ENCODE measurements at regions not wholly inside any gene's neighbourhood (a gene's known extent, or its start where the extent isn't known, plus 50 kb on each side); places are given as distances from the start of the nearest gene placed in this dataset.

GRCh38 chr14:100648474-100649172, 61.4 kb upstream of the BEGAIN start:
- Histone ChIP-seq H3K9me3 (ENCODE audit: low read length) (no peaks in the 10 kb centered on the region), H3K27me3 (ENCODE audit: insufficient read depth, low read length) (no peaks in the 10 kb centered on the region), H4K20me1 (ENCODE audit: insufficient read depth, low read length) (no peaks in the 10 kb centered on the region), H2AFZ (ENCODE audit: low read length) (no peak overlapping the region), H3K4me2 (ENCODE audit: low read length) (no peak overlapping the region), H3K36me3 (ENCODE audit: insufficient read depth, low read length) (no peaks in the 10 kb centered on the region), H3F3A (ENCODE audit: insufficient read depth, low read length) (no peaks in the 10 kb centered on the region), H3K4me3 (ENCODE audit: low read depth, low read length, poor library complexity, severe bottlenecking) (no peak overlapping the region), H3K79me2 (ENCODE audit: insufficient read depth, low read length) (no peaks in the 10 kb centered on the region), H3K9ac (ENCODE audit: low read length) (no peak overlapping the region), H3K27ac (ENCODE audit: low read depth, low read length, poor library complexity, severe bottlenecking) (no peak overlapping the region), H3K9me2 (ENCODE audit: low read depth, low read length) (no peaks in the 10 kb centered on the region), H3K4me1 (ENCODE audit: insufficient read depth, low read length, severe bottlenecking) (peaks cover 2% of the 10 kb centered on the region)
- TF ChIP-seq CTCF (IDR thresholded peaks at IDR 0.05; ENCODE audit: low read length) (no peak), EZH2 (IDR thresholded peaks at IDR 0.05; ENCODE audit: borderline replicate concordance, low read length) (no peak)

DNA sequence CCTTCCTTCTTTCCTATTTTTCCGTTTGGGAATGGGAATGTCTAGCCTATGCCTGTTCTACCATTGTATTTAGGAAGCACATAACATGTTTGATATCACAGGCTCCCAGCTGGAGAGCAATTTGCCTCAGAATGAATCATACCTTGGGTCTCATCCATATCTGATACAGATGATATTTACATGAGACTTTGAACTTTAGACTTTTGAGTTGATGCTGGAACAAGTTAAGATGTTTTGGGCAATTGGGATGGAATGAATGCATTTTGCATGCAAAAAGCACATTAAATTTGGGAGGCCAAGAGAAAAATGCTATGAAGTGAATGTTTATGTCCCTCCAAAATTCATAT, 61.9 kb upstream of the BEGAIN start:
- H3K4me1 ChIP-seq (ENCODE audit: insufficient read depth, low read length, severe bottlenecking) = peaks cover 7% of the 10 kb centered on the region
- no peaks in the 10 kb centered on the region for H3K9me3 ChIP-seq (ENCODE audit: low read length)
- no peaks in the 10 kb centered on the region for H3K79me2 ChIP-seq (ENCODE audit: insufficient read depth, low read length)
- TF ChIP-seq EZH2 (IDR thresholded peaks at IDR 0.05; ENCODE audit: borderline replicate concordance, low read length) = no peak
- TF ChIP-seq CTCF (IDR thresholded peaks at IDR 0.05; ENCODE audit: low read length) = no peak
- no peak overlapping the region for H3K27ac ChIP-seq (ENCODE audit: low read depth, low read length, poor library complexity, severe bottlenecking)
- H3F3A ChIP-seq (ENCODE audit: insufficient read depth, low read length) = no peaks in the 10 kb centered on the region
- H4K20me1 ChIP-seq (ENCODE audit: insufficient read depth, low read length) = no peaks in the 10 kb centered on the region
- H3K36me3 ChIP-seq (ENCODE audit: insufficient read depth, low read length) = no peaks in the 10 kb centered on the region
- no peaks in the 10 kb centered on the region for H3K9me2 ChIP-seq (ENCODE audit: low read depth, low read length)
- H3K4me3 ChIP-seq (ENCODE audit: low read depth, low read length, poor library complexity, severe bottlenecking) = no peak overlapping the region
- no peak overlapping the region for H3K9ac ChIP-seq (ENCODE audit: low read length)
- no peaks in the 10 kb centered on the region for H3K27me3 ChIP-seq (ENCODE audit: insufficient read depth, low read length)
- H2AFZ ChIP-seq (ENCODE audit: low read length) = no peak overlapping the region
- no peak overlapping the region for H3K4me2 ChIP-seq (ENCODE audit: low read length)

- Histone ChIP-seq H3K9ac (ENCODE audit: low read length) (no peak overlapping the region), H3K9me2 (ENCODE audit: low read depth, low read length) (no peaks in the 10 kb centered on the region), H3K4me2 (ENCODE audit: low read length) (no peak overlapping the region), H3K4me3 (ENCODE audit: low read depth, low read length, poor library complexity, severe bottlenecking) (no peak overlapping the region), H3K4me1 (ENCODE audit: insufficient read depth, low read length, severe bottlenecking) (peaks cover 11% of the 10 kb centered on the region), H4K20me1 (ENCODE audit: insufficient read depth, low read length) (no peaks in the 10 kb centered on the region), H3K79me2 (ENCODE audit: insufficient read depth, low read length) (no peaks in the 10 kb centered on the region), H3K27me3 (ENCODE audit: insufficient read depth, low read length) (no peaks in the 10 kb centered on the region), H2AFZ (ENCODE audit: low read length) (no peak overlapping the region), H3F3A (ENCODE audit: insufficient read depth, low read length) (no peaks in the 10 kb centered on the region), H3K36me3 (ENCODE audit: insufficient read depth, low read length) (no peaks in the 10 kb centered on the region), H3K27ac (ENCODE audit: low read depth, low read length, poor library complexity, severe bottlenecking) (no peak overlapping the region), H3K9me3 (ENCODE audit: low read length) (no peaks in the 10 kb centered on the region)
- no peak for TF ChIP-seq EZH2 (IDR thresholded peaks at IDR 0.05; ENCODE audit: borderline replicate concordance, low read length)
- TF ChIP-seq CTCF (IDR thresholded peaks at IDR 0.05; ENCODE audit: low read length) = no peak
Measured at GRCh38 chr14:100651999-100652508, 64.8 kb upstream of the BEGAIN start.
